ENCODE measurements at regions not wholly inside any gene's neighbourhood (a gene's known extent, or its start where the extent isn't known, plus 50 kb on each side); places are given as distances from the start of the nearest gene placed in this dataset.

- TF ChIP-seq CTCF (IDR thresholded peaks at IDR 0.05): no peak
- TF ChIP-seq POLR2A (IDR thresholded peaks at IDR 0.05): no peak
These were observed 513.5 kb upstream of the TUSC1 start for GRCh38 chr9:26191711-26192110.

Measured in lower leg skin (tissue), 3 donors.